Astrocyte (in vitro differentiated cells and primary cell): ENCODE measurements at regions not wholly inside any gene's neighbourhood (a gene's known extent, or its start where the extent isn't known, plus 50 kb on each side); places are given as distances from the start of the nearest gene placed in this dataset.

Source experiments
- EZH2 ChIP-seq: IDR thresholded peaks from 2 replicates; pipeline ENCODE4 v1.6.1; 2012; ENCODE audit warnings: mild to moderate bottlenecking, low read length, inconsistent platforms; ENCODE audit not compliant: insufficient read depth
- TF ChIP-seq, protein P1 (sequence below): IDR thresholded peaks from 2 replicates; pipeline ENCODE4 v1.5.1; 2011; ENCODE audit warnings: low read depth, mild to moderate bottlenecking, inconsistent platforms, low read length, moderate library complexity; ENCODE audit not compliant: insufficient read depth

DNA sequence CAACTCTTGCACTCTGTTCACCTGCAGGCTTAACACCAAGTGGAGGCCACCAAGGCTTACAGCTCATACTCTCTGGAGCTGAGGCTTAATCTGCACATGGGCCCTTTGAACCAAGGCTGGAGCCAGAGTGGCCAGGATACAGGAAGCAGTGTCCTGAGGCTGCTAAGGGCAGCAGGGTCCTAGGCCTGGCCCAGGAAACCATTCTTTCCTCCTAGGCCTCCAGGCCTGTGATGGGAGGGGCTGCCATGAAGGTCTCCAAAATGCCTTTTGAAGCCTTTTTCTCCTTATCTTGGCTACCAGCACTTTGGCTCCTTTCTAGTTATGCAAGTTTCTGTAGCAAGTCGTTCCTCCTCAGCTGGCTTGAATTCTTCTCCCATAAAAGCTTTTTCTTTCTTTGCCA is 68.0 kb upstream of the GNAI1 start:
- TF ChIP-seq, protein P1, sequence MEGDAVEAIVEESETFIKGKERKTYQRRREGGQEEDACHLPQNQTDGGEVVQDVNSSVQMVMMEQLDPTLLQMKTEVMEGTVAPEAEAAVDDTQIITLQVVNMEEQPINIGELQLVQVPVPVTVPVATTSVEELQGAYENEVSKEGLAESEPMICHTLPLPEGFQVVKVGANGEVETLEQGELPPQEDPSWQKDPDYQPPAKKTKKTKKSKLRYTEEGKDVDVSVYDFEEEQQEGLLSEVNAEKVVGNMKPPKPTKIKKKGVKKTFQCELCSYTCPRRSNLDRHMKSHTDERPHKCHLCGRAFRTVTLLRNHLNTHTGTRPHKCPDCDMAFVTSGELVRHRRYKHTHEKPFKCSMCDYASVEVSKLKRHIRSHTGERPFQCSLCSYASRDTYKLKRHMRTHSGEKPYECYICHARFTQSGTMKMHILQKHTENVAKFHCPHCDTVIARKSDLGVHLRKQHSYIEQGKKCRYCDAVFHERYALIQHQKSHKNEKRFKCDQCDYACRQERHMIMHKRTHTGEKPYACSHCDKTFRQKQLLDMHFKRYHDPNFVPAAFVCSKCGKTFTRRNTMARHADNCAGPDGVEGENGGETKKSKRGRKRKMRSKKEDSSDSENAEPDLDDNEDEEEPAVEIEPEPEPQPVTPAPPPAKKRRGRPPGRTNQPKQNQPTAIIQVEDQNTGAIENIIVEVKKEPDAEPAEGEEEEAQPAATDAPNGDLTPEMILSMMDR: no peak
- TF ChIP-seq EZH2: no peak
